ENCODE measurements at regions not wholly inside any gene's neighbourhood (a gene's known extent, or its start where the extent isn't known, plus 50 kb on each side); places are given as distances from the start of the nearest gene placed in this dataset.
A peak's percentile ranks its signal among the peaks of the same experiment; 100 is the strongest.

DNA sequence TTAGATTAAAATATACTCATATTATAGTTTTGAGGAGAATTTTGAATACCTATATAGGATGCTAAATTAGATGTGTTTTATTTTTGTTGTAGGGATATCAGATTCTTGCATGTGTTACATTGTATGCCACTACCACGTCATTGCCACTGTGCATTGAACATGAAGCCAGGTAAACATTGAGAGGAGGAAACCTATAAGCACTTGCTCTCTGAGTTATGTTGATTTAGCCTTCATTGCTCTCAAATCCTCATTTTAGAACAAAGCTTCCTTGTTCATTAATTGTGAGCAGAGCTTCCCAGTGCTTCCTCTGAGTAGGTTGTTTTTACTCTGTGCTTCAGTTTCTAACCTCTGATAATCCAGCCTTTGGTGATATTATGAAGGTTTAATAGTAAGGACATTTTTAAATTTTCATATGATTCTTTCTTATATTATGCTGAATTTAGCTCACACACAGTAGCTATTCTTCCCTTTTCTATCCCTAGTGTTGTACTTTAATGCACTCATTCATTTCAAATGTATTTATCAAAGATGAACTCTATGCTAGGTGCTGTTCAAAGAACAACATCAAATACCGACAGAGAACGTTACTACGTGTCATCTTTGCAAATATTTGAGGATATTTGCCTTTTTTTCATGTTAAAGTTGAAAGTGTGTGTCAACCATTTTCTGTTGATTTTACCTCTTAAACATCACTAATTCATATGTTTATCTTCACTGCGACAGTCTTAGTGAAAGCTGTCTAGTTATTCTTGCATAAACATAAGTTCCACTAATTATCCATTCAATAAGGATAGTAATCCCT lies 1448.0 kb upstream of the MIR17HG start:
- H3K27me3 ChIP-seq (ENCODE audit: control insufficient read depth in 2 of 2, insufficient read depth in 2 of 2, low read length in 2 of 2): no peaks in the 10 kb centered on the region
- H3K4me3 ChIP-seq: no peak overlapping the region
- ChIA-PET POLR2A (interaction anchor here (0.5 to 1.3 kb wide), 2 partner anchors 9 to 39 kb away, joined by 3 read pairs; no protein-coding TSS in a partner anchor), CTCF (ENCODE audit: low intra/inter-chr PET ratio) (no interaction called here)
- no peak overlapping the region for H3K27ac ChIP-seq (ENCODE audit: extremely low read depth, low read depth, low read length)
- in situ Hi-C loops (cut with MboI): no loop called here
- no peak overlapping the region for H2AFZ ChIP-seq (ENCODE audit: low read depth, low read length)
- no peak overlapping the region for H3K4me2 ChIP-seq (ENCODE audit: insufficient read depth, low read length)
- H3K79me2 ChIP-seq (ENCODE audit: control insufficient read depth, insufficient read depth, low read length): no peaks in the 10 kb centered on the region
- DNase-seq (ENCODE audit: extremely low read depth in 1 of 4, low spot score in 3 of 4) (no peak), ATAC-seq (no peak), FAIRE-seq (no peak)
- intact Hi-C loops (cut with micrococcal nuclease): no loop called here
- no peaks in the 10 kb centered on the region for H3K36me3 ChIP-seq (ENCODE audit: control insufficient read depth, insufficient read depth, low read length)
- BruUV-seq (replicated peaks): no TSS peak
- TF ChIP-seq CBX3 (IDR thresholded peaks at IDR 0.05; ENCODE audit: borderline replicate concordance in 1 of 2, low read length in 2 of 2) (no peak), NR4A1 (CRISPR knock-in tag; IDR thresholded peaks at IDR 0.05) (no peak), NR4A1 (tag; IDR thresholded peaks at IDR 0.05) (no peak), L3MBTL2 (IDR thresholded peaks at IDR 0.05) (no peak), RFX1 (IDR thresholded peaks at IDR 0.05) (no peak), ZNF124 (CRISPR knock-in tag; IDR thresholded peaks at IDR 0.05) (no peak), CXXC5 (CRISPR knock-in tag; IDR thresholded peaks at IDR 0.05) (no peak), ZNF324 (CRISPR knock-in tag; IDR thresholded peaks at IDR 0.05) (no peak), TRIM24 (IDR thresholded peaks at IDR 0.05) (no peak), SETDB1 (IDR thresholded peaks at IDR 0.05; ENCODE audit: low read length) (peak; percentile 62), HEY1 (CRISPR knock-in tag; IDR thresholded peaks at IDR 0.05; ENCODE audit: borderline replicate concordance) (no peak), PCBP2 (IDR thresholded peaks at IDR 0.05; ENCODE audit: low read depth, low read length, poor library complexity, severe bottlenecking) (no peak), TSC22D4 (tag; IDR thresholded peaks at IDR 0.05) (0 out of 2 replicates have a peak, but pooled peaks have one; percentile 25)
- TF ChIP-seq, protein P1, sequence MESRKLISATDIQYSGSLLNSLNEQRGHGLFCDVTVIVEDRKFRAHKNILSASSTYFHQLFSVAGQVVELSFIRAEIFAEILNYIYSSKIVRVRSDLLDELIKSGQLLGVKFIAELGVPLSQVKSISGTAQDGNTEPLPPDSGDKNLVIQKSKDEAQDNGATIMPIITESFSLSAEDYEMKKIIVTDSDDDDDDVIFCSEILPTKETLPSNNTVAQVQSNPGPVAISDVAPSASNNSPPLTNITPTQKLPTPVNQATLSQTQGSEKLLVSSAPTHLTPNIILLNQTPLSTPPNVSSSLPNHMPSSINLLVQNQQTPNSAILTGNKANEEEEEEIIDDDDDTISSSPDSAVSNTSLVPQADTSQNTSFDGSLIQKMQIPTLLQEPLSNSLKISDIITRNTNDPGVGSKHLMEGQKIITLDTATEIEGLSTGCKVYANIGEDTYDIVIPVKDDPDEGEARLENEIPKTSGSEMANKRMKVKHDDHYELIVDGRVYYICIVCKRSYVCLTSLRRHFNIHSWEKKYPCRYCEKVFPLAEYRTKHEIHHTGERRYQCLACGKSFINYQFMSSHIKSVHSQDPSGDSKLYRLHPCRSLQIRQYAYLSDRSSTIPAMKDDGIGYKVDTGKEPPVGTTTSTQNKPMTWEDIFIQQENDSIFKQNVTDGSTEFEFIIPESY (CRISPR knock-in tag; IDR thresholded peaks at IDR 0.05): no peak
- H4K20me1 ChIP-seq (replicated peaks; ENCODE audit: control insufficient read depth, insufficient read depth, low read length): no peaks in the 10 kb centered on the region
- H3K9ac ChIP-seq (ENCODE audit: insufficient read depth in 1 of 2, low read depth in 2 of 2, low read length in 2 of 2): no peak overlapping the region
- no peaks in the 10 kb centered on the region for H3K4me1 ChIP-seq (replicated peaks in 1 of 2; ENCODE audit: control insufficient read depth in 2 of 2, insufficient read depth in 2 of 2, low read length in 2 of 2)
- no peaks in the 10 kb centered on the region; the same call in 1 of the 2 replicates for H3K9me3 ChIP-seq (replicated peaks; ENCODE audit: control insufficient read depth, insufficient read depth, low read depth, low read length)
- no peaks in the 10 kb centered on the region for H3K9me1 ChIP-seq (ENCODE audit: control insufficient read depth, insufficient read depth, low read length)
- WGBS (ENCODE audit: insufficient coverage, low coverage, missing lambda C conversion rate): under 1% methylated on average over 5 of the region's 5 CpGs

All from K562 (cell line).